Smooth muscle cell (in vitro differentiated cells): ENCODE measurements at regions not wholly inside any gene's neighbourhood (a gene's known extent, or its start where the extent isn't known, plus 50 kb on each side); places are given as distances from the start of the nearest gene placed in this dataset.
"Not testable (repeated sequence)": the region's sequence is repeated elsewhere in the genome, so short reads cannot be mapped to it uniquely, and the experiment has no call there.

ENCODE experiments used
- DNase-seq: peaks from one replicate; lab custom pipeline; 2025; ENCODE audit not compliant: unreplicated experiment; lab: John Stamatoyannopoulos, UW
- H2AFZ ChIP-seq: fragments of 200-600 bp; sonication (generic); 2 replicates; pipeline ENCODE4 v1.6.0; 2016; ENCODE audit warnings: antibody characterized with exemption, low read depth, mild to moderate bottlenecking
- H3F3A ChIP-seq: fragments of 200-600 bp; sonication (generic); 2 replicates; pipeline ENCODE4 v1.6.0; 2017; ENCODE audit warnings: antibody characterized with exemption, low read depth
- H3K27ac ChIP-seq: fragments of 200-600 bp; sonication (generic); 2 replicates; pipeline ENCODE4 v1.5.1; 2016; ENCODE audit warnings: low read depth, mild to moderate bottlenecking
- H3K27me3 ChIP-seq: fragments of 200-600 bp; sonication (generic); 2 replicates; pipeline ENCODE4 v1.6.1; 2016; ENCODE audit warnings: low read depth, mild to moderate bottlenecking
- H3K36me3 ChIP-seq: fragments of 200-600 bp; sonication (generic); 2 replicates; pipeline ENCODE4 v1.5.1; 2016; ENCODE audit warnings: low read depth
- H3K4me1 ChIP-seq: fragments of 200-600 bp; sonication (generic); 2 replicates; pipeline ENCODE4 v1.5.1; 2016; ENCODE audit warnings: low read depth
- H3K4me2 ChIP-seq: fragments of 200-600 bp; sonication (generic); 2 replicates; pipeline ENCODE4 v1.6.0; 2016; ENCODE audit warnings: mild to moderate bottlenecking
- H3K4me3 ChIP-seq: fragments of 200-600 bp; sonication (generic); 2 replicates; pipeline ENCODE4 v1.5.1; 2016; ENCODE audit warnings: mild to moderate bottlenecking
- H3K79me2 ChIP-seq: fragments of 200-600 bp; sonication (generic); 2 replicates; pipeline ENCODE4 v1.6.0; 2016; ENCODE audit warnings: low read depth, mild to moderate bottlenecking
- H3K9ac ChIP-seq: fragments of 200-600 bp; sonication (generic); 2 replicates; pipeline ENCODE4 v1.6.0; 2016; ENCODE audit warnings: low read depth
- H3K9me3 ChIP-seq: fragments of 200-600 bp; sonication (generic); replicated peaks from 2 replicates; pipeline ENCODE4 v1.5.1; 2016; ENCODE audit warnings: low read depth
- H4K20me1 ChIP-seq: fragments of 200-600 bp; sonication (generic); 2 replicates; pipeline ENCODE4 v1.6.0; 2016; ENCODE audit warnings: low read depth
- CTCF ChIP-seq: fragments of 200-600 bp; sonication (generic); IDR thresholded peaks from 2 replicates; pipeline ENCODE4 v1.5.1; 2017; ENCODE audit warnings: borderline replicate concordance, mild to moderate bottlenecking, antibody characterized with exemption; ENCODE audit not compliant: insufficient read depth, poor library complexity, severe bottlenecking
- WGBS: methylation state at CpG from one replicate; pipeline ENCODE4 v1.1.7; 2016; ENCODE audit warnings: low lambda C conversion rate; 5-methylcytosine and 5-hydroxymethylcytosine counted together

DNA sequence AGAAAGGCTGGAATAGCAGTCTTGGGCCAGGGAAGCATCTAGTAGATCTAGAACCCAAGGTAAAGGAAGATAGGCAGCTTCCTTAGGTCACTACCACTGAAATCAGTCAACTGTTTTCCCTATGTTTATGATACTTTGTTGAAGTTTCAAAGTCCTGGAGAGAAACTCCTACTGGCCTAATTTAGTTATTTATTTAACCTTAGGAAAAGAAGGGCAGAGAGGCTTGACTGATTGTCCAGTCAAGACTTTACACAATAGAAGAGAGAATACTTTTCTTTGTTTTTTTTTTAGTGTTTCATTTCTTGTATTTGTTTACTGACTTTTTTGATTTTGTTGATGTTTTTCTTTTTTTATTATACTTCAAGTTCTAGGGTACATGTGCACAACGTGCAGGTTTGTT, 138.9 kb upstream of the PHYHIPL start:
- no peaks in the 10 kb centered on the region for H4K20me1 ChIP-seq
- no peaks in the 10 kb centered on the region for H3F3A ChIP-seq
- no peak overlapping the region for H3K27ac ChIP-seq
- no peak overlapping the region for H2AFZ ChIP-seq
- H3K9me3 ChIP-seq = no peaks in the 10 kb centered on the region
- H3K4me2 ChIP-seq = no peak overlapping the region
- 100% methylated on average over 1 of the region's 1 CpG for WGBS
- no peak overlapping the region for H3K4me3 ChIP-seq
- no peaks in the 10 kb centered on the region for H3K79me2 ChIP-seq
- DNase-seq = no peak
- no peaks in the 10 kb centered on the region for H3K36me3 ChIP-seq
- H3K27me3 ChIP-seq = no peaks in the 10 kb centered on the region
- no peak for TF ChIP-seq CTCF
- no peaks in the 10 kb centered on the region for H3K4me1 ChIP-seq
- no peak overlapping the region for H3K9ac ChIP-seq

GRCh38 chr10:59043358-59043757, 133.1 kb upstream of the PHYHIPL start:
- WGBS = 65% methylated on average over 8 of the region's 8 CpGs

DNA sequence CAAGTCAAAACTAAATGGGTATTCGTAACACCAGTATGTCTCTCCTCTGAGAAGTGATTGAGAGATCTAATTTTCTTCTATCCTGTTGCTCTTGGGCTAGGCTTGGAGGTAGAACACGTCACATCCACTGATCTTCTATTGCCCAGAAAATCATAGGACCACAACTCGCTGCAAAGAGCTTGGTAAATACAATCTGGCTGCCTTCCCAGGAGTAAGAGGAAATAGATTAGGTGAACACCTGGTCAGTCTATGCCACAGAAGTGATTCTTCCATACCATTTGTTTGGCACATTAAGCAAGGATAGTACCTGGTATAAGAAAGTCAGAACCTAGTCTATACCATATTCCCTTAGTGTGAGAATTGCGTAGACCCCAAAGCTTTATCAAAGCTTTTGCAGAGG, 129.3 kb upstream of the PHYHIPL start:
- H3K9ac ChIP-seq = no peak overlapping the region
- no peaks in the 10 kb centered on the region for H3K4me1 ChIP-seq
- H3K36me3 ChIP-seq = no peaks in the 10 kb centered on the region
- no peak overlapping the region for H2AFZ ChIP-seq
- H3K4me3 ChIP-seq = no peak overlapping the region
- H3K79me2 ChIP-seq = no peaks in the 10 kb centered on the region
- H3F3A ChIP-seq = no peaks in the 10 kb centered on the region
- H3K9me3 ChIP-seq = no peaks in the 10 kb centered on the region
- no peaks in the 10 kb centered on the region for H3K27me3 ChIP-seq
- 89% methylated on average over 4 of the region's 4 CpGs for WGBS
- no peak for DNase-seq
- H4K20me1 ChIP-seq = no peaks in the 10 kb centered on the region
- H3K27ac ChIP-seq = no peak overlapping the region
- TF ChIP-seq CTCF = no peak
- no peak overlapping the region for H3K4me2 ChIP-seq

More at GRCh38 chr10:59043358-59043757, 133.1 kb upstream of the PHYHIPL start:
- not testable (repeated sequence) for H3K4me1 ChIP-seq, H3F3A ChIP-seq, H3K4me2 ChIP-seq, H3K4me3 ChIP-seq, H3K36me3 ChIP-seq, H3K79me2 ChIP-seq, H3K27me3 ChIP-seq, H3K9me3 ChIP-seq, H3K27ac ChIP-seq, H2AFZ ChIP-seq, DNase-seq, H4K20me1 ChIP-seq, H3K9ac ChIP-seq

GRCh38 chr10:59047957-59048618, 128.4 kb upstream of the PHYHIPL start:
- H3K9me3 ChIP-seq = no peaks in the 10 kb centered on the region
- no peaks in the 10 kb centered on the region for H3K79me2 ChIP-seq
- H4K20me1 ChIP-seq = no peaks in the 10 kb centered on the region
- H3K27ac ChIP-seq = no peak overlapping the region
- 89% methylated on average over 5 of the region's 5 CpGs for WGBS
- H2AFZ ChIP-seq = no peak overlapping the region
- H3K4me3 ChIP-seq = no peak overlapping the region
- H3K4me1 ChIP-seq = no peaks in the 10 kb centered on the region
- no peak overlapping the region for H3K9ac ChIP-seq
- H3K36me3 ChIP-seq = no peaks in the 10 kb centered on the region
- TF ChIP-seq CTCF = no peak
- no peaks in the 10 kb centered on the region for H3F3A ChIP-seq
- DNase-seq = no peak
- H3K4me2 ChIP-seq = no peak overlapping the region
- no peaks in the 10 kb centered on the region for H3K27me3 ChIP-seq

DNA sequence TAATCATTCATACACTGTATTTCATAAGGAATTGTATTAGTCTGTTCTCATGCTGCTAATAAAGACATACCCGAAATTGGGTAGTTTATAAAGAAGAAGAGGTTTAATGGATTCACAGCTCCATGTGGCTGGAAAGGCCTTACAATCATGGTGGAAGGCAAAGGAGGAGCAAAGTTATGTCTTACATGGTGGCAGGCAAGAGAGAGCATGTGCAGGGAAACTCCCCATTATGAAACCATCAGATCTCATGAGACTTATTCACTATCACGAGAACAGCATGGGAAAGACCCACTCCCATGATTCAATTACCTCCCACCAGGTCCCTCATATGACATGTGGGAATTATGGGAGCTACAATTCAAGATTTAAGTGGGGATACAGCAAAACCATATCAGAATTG, 122.9 kb upstream of the PHYHIPL start:
- H3K9me3 ChIP-seq, H3K27ac ChIP-seq, H3K27me3 ChIP-seq, H3K36me3 ChIP-seq, H3K4me1 ChIP-seq, H3K4me3 ChIP-seq, H4K20me1 ChIP-seq, H3K79me2 ChIP-seq, H2AFZ ChIP-seq, H3F3A ChIP-seq, H3K4me2 ChIP-seq, DNase-seq, H3K9ac ChIP-seq: not testable (repeated sequence)
- WGBS = 91% methylated on average over 2 of the region's 2 CpGs
